Trophoblast cell (in vitro differentiated cells and primary cell): ENCODE measurements at regions not wholly inside any gene's neighbourhood (a gene's known extent, or its start where the extent isn't known, plus 50 kb on each side); places are given as distances from the start of the nearest gene placed in this dataset.
A peak's percentile ranks its signal among the peaks of the same experiment; 100 is the strongest.
"Not testable (repeated sequence)": the region's sequence is repeated elsewhere in the genome, so short reads cannot be mapped to it uniquely, and the experiment has no call there.

Experiments used
- DNase-seq, 2 donors: peaks; one replicate each; pipeline ENCODE4 v3.0.0-alpha.2; 2016
- H2AFZ ChIP-seq: 2 replicates; pipeline ENCODE4 v1.6.1; 2013; ENCODE audit warnings: low read length, moderate library complexity, mild to moderate bottlenecking; ENCODE audit not compliant: insufficient read depth, poor library complexity
- H2AK5ac ChIP-seq: 2 replicates; pipeline ENCODE4 v1.6.1; 2013; ENCODE audit warnings: mild to moderate bottlenecking, low read length
- H2BK120ac ChIP-seq: 2 replicates; pipeline ENCODE4 v1.6.1; 2013; ENCODE audit warnings: low read length, mild to moderate bottlenecking, moderate library complexity; ENCODE audit not compliant: insufficient read depth, poor library complexity
- H2BK12ac ChIP-seq: 2 replicates; pipeline ENCODE4 v1.6.1; 2013; ENCODE audit warnings: mild to moderate bottlenecking, low read length, moderate library complexity
- H2BK5ac ChIP-seq: 2 replicates; pipeline ENCODE4 v1.6.1; 2013; ENCODE audit warnings: low read length, low read depth, moderate library complexity, mild to moderate bottlenecking; ENCODE audit not compliant: poor library complexity
- H3K14ac ChIP-seq: 2 replicates; pipeline ENCODE4 v1.6.1; 2013; ENCODE audit warnings: mild to moderate bottlenecking, low read length
- H3K18ac ChIP-seq: 2 replicates; pipeline ENCODE4 v1.6.1; 2013; ENCODE audit warnings: mild to moderate bottlenecking, low read length
- H3K23ac ChIP-seq: 2 replicates; pipeline ENCODE4 v1.6.1; 2013; ENCODE audit warnings: low read length
- H3K27ac ChIP-seq: 2 replicates; pipeline ENCODE4 v1.5.1; 2013; ENCODE audit warnings: low read depth, mild to moderate bottlenecking, inconsistent platforms, low read length, moderate library complexity
- H3K27me3 ChIP-seq: 2 replicates; pipeline ENCODE4 v1.6.1; 2013; ENCODE audit warnings: inconsistent platforms, mild to moderate bottlenecking, low read length, moderate library complexity; ENCODE audit not compliant: insufficient read depth
- H3K36me3 ChIP-seq, 2 experiments: 1 replicate in 1 of 2; 2 replicates in 1 of 2; pipeline ENCODE4 v1.6.1; 2013; ENCODE audit warnings: low read length in 2 of 2, mild to moderate bottlenecking in 2 of 2, moderate library complexity in 1 of 2; ENCODE audit not compliant: insufficient read depth in 2 of 2, control insufficient read depth in 1 of 2
- H3K4ac ChIP-seq: 2 replicates; pipeline ENCODE4 v1.6.1; 2013; ENCODE audit warnings: low read depth, mild to moderate bottlenecking, low read length, moderate library complexity
- H3K4me1 ChIP-seq, 2 experiments: 1 replicate in 1 of 2; 2 replicates in 1 of 2; pipeline ENCODE4 v1.6.1; 2013; ENCODE audit warnings: low read length in 2 of 2, mild to moderate bottlenecking in 2 of 2, moderate library complexity in 1 of 2; ENCODE audit not compliant: insufficient read depth in 2 of 2, control insufficient read depth in 1 of 2
- H3K4me2 ChIP-seq: 2 replicates; pipeline ENCODE4 v1.6.1; 2013; ENCODE audit warnings: inconsistent platforms, mild to moderate bottlenecking, low read length, moderate library complexity
- H3K4me3 ChIP-seq: 2 replicates; pipeline ENCODE4 v1.5.1; 2013; ENCODE audit warnings: mild to moderate bottlenecking, low read depth, low read length, inconsistent platforms
- H3K79me1 ChIP-seq: one replicate; pipeline ENCODE4 v1.6.1; 2013; ENCODE audit warnings: low read length
- H3K79me2 ChIP-seq: 2 replicates; pipeline ENCODE4 v1.6.1; 2013; ENCODE audit warnings: low read length, mild to moderate bottlenecking; ENCODE audit not compliant: control insufficient read depth, insufficient read depth, poor library complexity
- H3K9ac ChIP-seq: 2 replicates; pipeline ENCODE4 v1.6.1; 2013; ENCODE audit warnings: mild to moderate bottlenecking, low read length
- H3K9me3 ChIP-seq: 2 replicates; pipeline ENCODE4 v1.6.1; 2013; ENCODE audit warnings: low read depth, mild to moderate bottlenecking, control low read depth, inconsistent platforms, low read length; ENCODE audit not compliant: insufficient read depth
- H4K12ac ChIP-seq: 2 replicates; pipeline ENCODE4 v1.6.1; 2013; ENCODE audit warnings: low read depth, mild to moderate bottlenecking, low read length, moderate library complexity
- H4K8ac ChIP-seq: 2 replicates; pipeline ENCODE4 v1.6.1; 2013; ENCODE audit warnings: low read depth, mild to moderate bottlenecking, low read length, moderate library complexity
- H4K91ac ChIP-seq: one replicate; pipeline ENCODE4 v1.6.1; 2013; ENCODE audit warnings: low read depth, mild to moderate bottlenecking, low read length, moderate library complexity
- WGBS: extraction: QIAGEN DNeasy Blood & Tissue Kit; methylation state at CpG from one replicate; pipeline ENCODE4 v1.1.7; 2013; ENCODE audit warnings: missing lambda C conversion rate; ENCODE audit not compliant: insufficient read length, insufficient coverage; ENCODE audit errors: extremely low coverage; 5-methylcytosine and 5-hydroxymethylcytosine counted together

DNA sequence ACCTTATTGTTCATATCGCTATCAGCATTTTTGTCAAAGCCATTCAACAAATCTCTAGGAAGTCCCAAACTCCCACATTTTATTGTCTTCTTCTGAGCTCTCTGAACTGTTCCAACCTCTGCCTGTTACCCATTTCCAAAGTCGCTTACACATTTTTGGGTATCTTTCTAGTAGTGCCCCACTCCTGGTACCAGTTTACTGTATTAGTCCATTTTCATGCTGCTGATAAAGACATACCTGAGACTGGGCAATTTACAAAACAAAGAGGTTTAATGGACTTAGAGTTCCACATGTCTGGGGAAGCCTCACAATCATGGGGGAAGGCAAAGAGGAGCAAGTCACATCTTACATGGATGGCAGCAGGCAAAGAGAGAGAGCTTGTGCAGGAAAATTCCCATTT, 192.2 kb upstream of the SPAG17 start:
- not testable (repeated sequence) for H3K4me1 ChIP-seq, H2BK12ac ChIP-seq, H3K23ac ChIP-seq, H3K14ac ChIP-seq, H2AK5ac ChIP-seq, H3K79me2 ChIP-seq, H3K4me2 ChIP-seq, H3K18ac ChIP-seq, H3K4me3 ChIP-seq, H3K36me3 ChIP-seq, H3K4ac ChIP-seq, H4K8ac ChIP-seq, H4K12ac ChIP-seq, H2BK120ac ChIP-seq, H3K27me3 ChIP-seq, H4K91ac ChIP-seq, H3K27ac ChIP-seq, H3K79me1 ChIP-seq, H3K9ac ChIP-seq, H2BK5ac ChIP-seq, H2AFZ ChIP-seq, DNase-seq
- H3K9me3 ChIP-seq = peaks cover 14% of the 10 kb centered on the region
- WGBS = no CpG with 5 or more reads among the region's 2 CpGs

DNA sequence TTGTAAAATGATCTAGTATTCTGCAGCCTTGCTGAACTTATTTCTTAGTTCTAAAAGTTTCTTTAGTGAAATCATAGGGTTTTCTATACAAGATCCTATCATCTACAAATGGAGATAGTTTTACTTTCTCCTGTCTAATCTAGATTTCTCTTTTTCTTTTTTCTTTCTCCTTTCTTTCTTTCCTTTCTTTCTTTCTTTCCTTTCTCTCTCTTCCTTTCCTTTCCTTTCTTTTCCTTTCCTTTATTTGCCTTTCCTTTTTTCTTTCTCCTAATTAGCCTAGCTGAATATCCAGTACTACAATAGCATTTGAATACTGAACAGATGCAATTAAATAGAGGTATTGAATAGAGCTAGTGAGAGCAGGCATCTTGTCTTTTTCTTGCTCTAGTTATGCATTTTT, 186.6 kb upstream of the SPAG17 start:
- H3K9me3 ChIP-seq = peaks cover 10% of the 10 kb centered on the region
- no peak for DNase-seq
- H3K36me3 ChIP-seq = peaks cover 0 to 3% of the 10 kb centered on the region in 2 experiments
- H3K4ac ChIP-seq = no peak overlapping the region
- H2BK5ac ChIP-seq = no peak overlapping the region
- no peak overlapping the region for H2BK120ac ChIP-seq
- no peak overlapping the region for H3K14ac ChIP-seq
- no peak overlapping the region for H3K9ac ChIP-seq
- H3K4me1 ChIP-seq = no peaks in the 10 kb centered on the region
- H3K4me2 ChIP-seq = no peak overlapping the region
- H3K4me3 ChIP-seq = no peak overlapping the region
- H4K91ac ChIP-seq = no peak overlapping the region
- no peak overlapping the region for H2AFZ ChIP-seq
- H3K27me3 ChIP-seq = no peaks in the 10 kb centered on the region
- no peak overlapping the region for H2AK5ac ChIP-seq
- no peak overlapping the region for H4K8ac ChIP-seq
- no peak overlapping the region for H3K18ac ChIP-seq
- no peak overlapping the region for H3K27ac ChIP-seq
- no peaks in the 10 kb centered on the region for H3K79me1 ChIP-seq
- no peak overlapping the region for H3K23ac ChIP-seq
- no peak overlapping the region for H4K12ac ChIP-seq
- no peak overlapping the region for H2BK12ac ChIP-seq
- H3K79me2 ChIP-seq = peaks cover 1% of the 10 kb centered on the region

GRCh38 chr1:118370861-118371260, 185.8 kb upstream of the SPAG17 start:
- Histone ChIP-seq H3K9me3 (peaks cover 5% of the 10 kb centered on the region), H3K79me1 (no peaks in the 10 kb centered on the region), H3K18ac (no peak overlapping the region), H2BK12ac (no peak overlapping the region), H4K12ac (no peak overlapping the region), H3K36me3 (peaks cover 0 to 3% of the 10 kb centered on the region in 2 experiments), H3K4me2 (no peak overlapping the region), H3K4me1 (no peaks in the 10 kb centered on the region), H2BK120ac (no peak overlapping the region), H4K91ac (no peak overlapping the region), H3K9ac (no peak overlapping the region), H4K8ac (no peak overlapping the region), H2BK5ac (no peak overlapping the region), H3K79me2 (peaks cover 1% of the 10 kb centered on the region), H3K4me3 (no peak overlapping the region), H2AK5ac (no peak overlapping the region), H3K27ac (no peak overlapping the region), H3K23ac (no peak overlapping the region), H3K27me3 (no peaks in the 10 kb centered on the region), H3K4ac (no peak overlapping the region), H3K14ac (no peak overlapping the region), H2AFZ (no peak overlapping the region)
- DNase-seq = no peak

DNA sequence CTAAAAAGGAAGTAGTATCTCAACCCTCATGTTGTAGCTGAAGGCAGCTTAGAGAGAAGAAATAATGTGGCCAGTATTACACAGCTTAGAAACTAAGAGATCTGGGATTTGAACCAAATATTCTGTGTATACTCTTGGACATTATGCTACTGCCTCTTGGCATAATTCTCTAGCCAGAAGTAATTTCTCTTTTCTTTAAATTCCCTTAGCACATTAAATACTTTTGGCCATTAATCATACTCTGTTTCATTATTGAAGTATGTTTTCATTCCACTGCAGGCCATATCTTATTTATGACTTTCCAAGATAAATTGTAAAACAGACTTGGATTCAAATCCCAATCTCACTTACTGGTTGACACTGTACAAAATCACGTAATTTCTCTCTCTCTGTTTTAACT, 181.3 kb upstream of the SPAG17 start:
- H3K79me1 ChIP-seq = no peaks in the 10 kb centered on the region
- peaks cover 1% of the 10 kb centered on the region for H3K79me2 ChIP-seq
- DNase-seq = peak in 1 of 2 donors; percentile 22
- no peak overlapping the region for H3K18ac ChIP-seq
- H3K4ac ChIP-seq = no peak overlapping the region
- H3K4me1 ChIP-seq = no peaks in the 10 kb centered on the region
- no peaks in the 10 kb centered on the region for H3K9me3 ChIP-seq
- H3K4me2 ChIP-seq = no peak overlapping the region
- H3K9ac ChIP-seq = no peak overlapping the region
- no peak overlapping the region for H4K91ac ChIP-seq
- H2AK5ac ChIP-seq = no peak overlapping the region
- no peak overlapping the region for H3K4me3 ChIP-seq
- no peak overlapping the region for H4K8ac ChIP-seq
- H3K27ac ChIP-seq = no peak overlapping the region
- H2BK5ac ChIP-seq = no peak overlapping the region
- H4K12ac ChIP-seq = no peak overlapping the region
- no peak overlapping the region for H2AFZ ChIP-seq
- no peak overlapping the region for H3K23ac ChIP-seq
- H3K14ac ChIP-seq = no peak overlapping the region
- H2BK120ac ChIP-seq = no peak overlapping the region
- H3K27me3 ChIP-seq = no peaks in the 10 kb centered on the region
- H2BK12ac ChIP-seq = no peak overlapping the region
- WGBS = no CpG with 5 or more reads among the region's 1 CpG
- H3K36me3 ChIP-seq = no peaks in the 10 kb centered on the region

DNA sequence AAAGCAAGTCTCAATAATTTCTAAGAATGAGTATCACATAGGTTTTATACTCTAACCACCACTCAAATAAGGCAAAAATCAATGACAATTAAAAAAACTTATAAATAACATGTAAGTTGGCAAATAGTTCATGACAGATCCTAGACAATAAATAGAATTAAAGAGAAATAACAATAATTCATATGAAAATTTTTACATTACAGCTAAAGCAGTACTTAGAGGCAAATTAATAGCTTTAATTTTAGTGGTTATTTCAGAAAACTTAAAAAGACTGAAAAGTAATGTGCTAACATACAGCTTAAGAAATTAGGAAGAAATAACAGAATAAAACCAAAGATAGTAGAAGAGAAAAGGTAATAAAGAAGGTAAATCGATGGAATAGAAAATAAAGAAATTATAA, 179.9 kb upstream of the SPAG17 start:
- Histone ChIP-seq H2AK5ac (no peak overlapping the region), H4K91ac (no peak overlapping the region), H2BK12ac (no peak overlapping the region), H3K4ac (no peak overlapping the region), H3K4me3 (no peak overlapping the region), H3K14ac (no peak overlapping the region), H3K9me3 (no peaks in the 10 kb centered on the region), H3K4me1 (no peaks in the 10 kb centered on the region), H3K23ac (no peak overlapping the region), H3K9ac (no peak overlapping the region), H4K8ac (no peak overlapping the region), H3K27ac (no peak overlapping the region), H4K12ac (no peak overlapping the region), H3K4me2 (no peak overlapping the region), H3K18ac (no peak overlapping the region), H3K79me2 (peaks cover 1% of the 10 kb centered on the region), H3K36me3 (no peaks in the 10 kb centered on the region), H2BK5ac (no peak overlapping the region), H3K79me1 (no peaks in the 10 kb centered on the region), H2AFZ (no peak overlapping the region), H3K27me3 (no peaks in the 10 kb centered on the region), H2BK120ac (no peak overlapping the region)
- DNase-seq = no peak
- no CpG with 5 or more reads among the region's 1 CpG for WGBS
